Right lobe of liver (tissue), 6 donors: ENCODE measurements at regions not wholly inside any gene's neighbourhood (a gene's known extent, or its start where the extent isn't known, plus 50 kb on each side); places are given as distances from the start of the nearest gene placed in this dataset.

Source experiments
- ATAC-seq, 4 donors: fragments of 200-7000 bp; cut with Tn5 transposase; one replicate each; pipeline ENCODE4 v1.9.1; 2020; ENCODE audit warnings: mild to moderate bottlenecking in 4 of 4, moderate library complexity in 4 of 4
- DNase-seq, 3 donors: peaks; one replicate each; pipeline ENCODE4 v3.0.0-alpha.2; 2020
- H3K27ac ChIP-seq, 3 donors: fragments of 200-600 bp; one replicate each; pipeline ENCODE4 v1.8.0; 2022
- H3K27me3 ChIP-seq, 2 donors: fragments of 200-600 bp; one replicate each; pipeline ENCODE4 v1.8.0; 2022
- H3K36me3 ChIP-seq, 4 donors: fragments of 200-600 bp; sonication (generic) in 1 of 4; one replicate each; pipeline versions ENCODE4 v1.5.1 to v1.8.0; 2017 to 2022; ENCODE audit warnings: control low read depth in 1 of 4
- H3K4me1 ChIP-seq, 4 donors: fragments of 200-600 bp; sonication (generic) in 1 of 4; one replicate each; pipeline versions ENCODE4 v1.5.1 to v1.8.0; 2017 to 2022; ENCODE audit warnings: control low read depth in 1 of 4
- H3K4me3 ChIP-seq, 3 donors: fragments of 200-600 bp; one replicate each; pipeline ENCODE4 v1.8.0; 2022
- H3K9me3 ChIP-seq, 4 donors: fragments of 200-600 bp; sonication (generic) in 1 of 4; one replicate each; pipeline versions ENCODE4 v1.5.1 to v1.8.0; 2017 to 2022; ENCODE audit warnings: control low read depth in 1 of 4
- CTCF ChIP-seq, 4 donors: fragments of 200-600 bp in 3 of 4; fragments of 450-650 bp in 1 of 4; IDR thresholded peaks; one replicate each; pipeline versions ENCODE4 v1.5.1 to v1.8.0; 2016 to 2022; ENCODE audit warnings: antibody characterized with exemption in 4 of 4, mild to moderate bottlenecking in 2 of 4
- POLR2A ChIP-seq: fragments of 450-650 bp; IDR thresholded peaks from one replicate; pipeline ENCODE4 v1.6.1; 2017; ENCODE audit warnings: antibody characterized with exemption, mild to moderate bottlenecking
- WGBS: methylation state at CpG from one replicate; pipeline ENCODE4 v1.1.6; 2018; ENCODE audit warnings: low coverage, low lambda C conversion rate; ENCODE audit not compliant: insufficient coverage; ENCODE audit errors: missing lambda C conversion rate; 5-methylcytosine and 5-hydroxymethylcytosine counted together
- intact Hi-C, 2 donors: fragments of 100-400 bp; cut with DNase I; formaldehyde crosslinking; loops; one replicate each; pipeline versions ENCODE4 v1.11.2 to v1.14.1; 2022
- donor health status: DM: no; HTN: yes; CAD: no.
- donor health status: DM: no; HTN: no; CAD: no.
- donor health status: DM: no; HTN: no; CAD: no.
- donor health status: DM: no; HTN: yes; CAD: no.
- donor health status: DM: no; HTN: yes; CAD: no.

GRCh38 chr18:79606621-79607331 lies 72.8 kb upstream of the CTDP1 start:
- Histone ChIP-seq H3K36me3 (no peaks in the 10 kb centered on the region), H3K27ac (no peak overlapping the region), H3K9me3 (no peaks in the 10 kb centered on the region), H3K4me1 (no peaks in the 10 kb centered on the region), H3K27me3 (no peaks in the 10 kb centered on the region), H3K4me3 (no peak overlapping the region)
- intact Hi-C loops: no loop called here
- no peak for TF ChIP-seq POLR2A
- no peak for TF ChIP-seq CTCF (IDR thresholded peaks at IDR 0.05)
- no CpG with 5 or more reads among the region's 31 CpGs for WGBS
- ATAC-seq (no peak), DNase-seq (peak; percentile 17 to 50 (median 33))

- Histone ChIP-seq H3K4me1 (no peaks in the 10 kb centered on the region), H3K36me3 (no peaks in the 10 kb centered on the region), H3K27me3 (no peaks in the 10 kb centered on the region), H3K27ac (no peak overlapping the region), H3K4me3 (no peak overlapping the region), H3K9me3 (no peaks in the 10 kb centered on the region)
- intact Hi-C loops: no loop called here
- no peak for ATAC-seq
- peak; percentile 14 to 40 (median 31) for DNase-seq
- no peak for TF ChIP-seq POLR2A
- 80% methylated on average over 6 of the region's 25 CpGs for WGBS
Measured at GRCh38 chr18:79607361-79607952, 72.1 kb upstream of the CTDP1 start.

GRCh38 chr18:79608069-79608468 lies 71.5 kb upstream of the CTDP1 start:
- Histone ChIP-seq H3K27me3 (no peaks in the 10 kb centered on the region), H3K4me1 (no peaks in the 10 kb centered on the region), H3K4me3 (no peak overlapping the region), H3K27ac (no peak overlapping the region), H3K9me3 (no peaks in the 10 kb centered on the region), H3K36me3 (no peaks in the 10 kb centered on the region)
- DNase-seq: peak; percentile 4 to 31 (median 9)
- TF ChIP-seq CTCF (IDR thresholded peaks at IDR 0.05) (no peak), POLR2A (no peak)
- 72% methylated on average over 4 of the region's 9 CpGs for WGBS
- intact Hi-C loops: no loop called here
- no peak for ATAC-seq

DNA sequence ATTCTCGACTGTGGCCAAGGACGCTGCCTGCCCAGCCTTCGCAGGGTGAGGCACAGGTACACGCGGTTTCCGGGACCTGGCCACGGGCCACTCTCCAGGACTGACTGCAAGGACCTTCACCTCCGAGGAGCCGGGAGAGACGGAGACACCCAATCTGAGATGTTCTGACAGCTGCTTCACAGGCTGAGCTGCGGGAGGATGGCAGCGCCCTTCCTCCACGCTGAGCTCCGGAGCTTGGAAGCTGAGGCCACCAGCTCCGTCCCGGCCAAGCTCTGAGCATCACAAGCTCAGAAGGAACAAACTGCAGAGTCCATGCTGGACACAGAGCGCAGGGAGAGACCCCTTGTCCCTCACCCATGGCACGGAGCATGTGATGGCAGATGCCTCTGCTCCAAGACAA lies 71.1 kb upstream of the CTDP1 start:
- no peaks in the 10 kb centered on the region for H3K27me3 ChIP-seq
- no peaks in the 10 kb centered on the region for H3K4me1 ChIP-seq
- peak; percentile 12 to 31 (median 23) for DNase-seq
- intact Hi-C loops: no loop called here
- no peak for ATAC-seq
- no peaks in the 10 kb centered on the region for H3K36me3 ChIP-seq
- WGBS: 42% methylated on average over 3 of the region's 18 CpGs
- H3K9me3 ChIP-seq: no peaks in the 10 kb centered on the region
- no peak overlapping the region for H3K27ac ChIP-seq
- no peak overlapping the region for H3K4me3 ChIP-seq
- TF ChIP-seq POLR2A (no peak), CTCF (IDR thresholded peaks at IDR 0.05) (no peak)

DNA sequence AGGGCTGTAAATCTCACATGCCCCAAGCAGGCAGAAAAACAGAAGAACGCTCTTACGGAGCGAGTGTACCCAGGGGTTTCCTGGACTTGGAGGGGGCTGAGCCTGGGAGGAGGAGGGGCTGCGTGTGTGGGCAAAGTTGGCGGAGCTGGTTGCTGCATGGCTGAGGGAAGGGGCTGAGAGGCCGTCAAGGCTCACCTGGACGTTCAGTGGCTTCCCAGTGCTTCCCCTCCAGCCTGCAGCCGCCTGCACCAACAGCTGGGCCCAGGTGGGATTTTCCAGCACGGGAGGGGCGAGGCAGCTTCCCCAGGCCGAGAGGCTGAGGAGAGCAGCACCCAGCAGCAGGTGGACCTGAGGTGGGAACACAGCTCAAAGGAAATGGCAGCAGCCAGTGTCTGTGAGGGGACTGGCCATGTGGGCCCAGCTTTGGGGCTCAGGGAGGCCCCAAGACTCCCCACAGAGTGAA lies 70.6 kb upstream of the CTDP1 start:
- H3K36me3 ChIP-seq: no peaks in the 10 kb centered on the region
- H3K4me1 ChIP-seq: no peaks in the 10 kb centered on the region
- H3K4me3 ChIP-seq: no peak overlapping the region
- DNase-seq (peak; percentile 11 to 25 (median 24)), ATAC-seq (no peak)
- intact Hi-C loops: no loop called here
- WGBS: 63% methylated on average over 4 of the region's 11 CpGs
- H3K27ac ChIP-seq: no peak overlapping the region
- no peak for TF ChIP-seq POLR2A
- no peak for TF ChIP-seq CTCF (IDR thresholded peaks at IDR 0.05)
- H3K27me3 ChIP-seq: no peaks in the 10 kb centered on the region
- no peaks in the 10 kb centered on the region for H3K9me3 ChIP-seq
